ENCODE measurements at regions not wholly inside any gene's neighbourhood (a gene's known extent, or its start where the extent isn't known, plus 50 kb on each side); places are given as distances from the start of the nearest gene placed in this dataset.

DNA sequence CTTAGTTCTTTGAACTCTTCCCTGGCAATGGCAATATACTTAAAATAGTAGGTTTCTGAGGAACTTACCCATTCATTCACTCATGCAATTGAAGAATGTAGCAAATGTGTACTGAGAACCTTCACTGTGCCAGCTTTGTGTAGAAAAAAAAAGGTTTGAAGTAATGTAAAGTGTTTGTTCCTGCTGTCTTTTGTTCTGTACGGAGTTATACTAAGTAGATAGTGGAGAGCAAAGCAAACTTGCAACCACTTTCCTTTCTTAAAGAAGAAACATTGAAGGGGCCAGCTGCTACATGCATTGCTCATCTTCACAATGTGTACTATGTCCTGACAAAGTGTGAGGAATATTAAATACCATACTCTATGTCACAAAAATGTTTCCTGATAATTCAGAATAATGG, 68.9 kb upstream of the FREM2 start:
- Histone ChIP-seq H3K79me2 (ENCODE audit: insufficient read depth, low read length) (no peaks in the 10 kb centered on the region), H3K27ac (ENCODE audit: low read depth, low read length) (no peak overlapping the region), H3K4me1 (ENCODE audit: control insufficient read depth in 1 of 2, insufficient read depth in 2 of 2, low read length in 2 of 2) (no peaks in the 10 kb centered on the region), H4K20me1 (ENCODE audit: insufficient read depth) (no peaks in the 10 kb centered on the region), H3K9ac (ENCODE audit: low read length) (no peak overlapping the region), H3K9me2 (ENCODE audit: insufficient read depth) (no peaks in the 10 kb centered on the region), H3K4me2 (ENCODE audit: low read length) (no peak overlapping the region), H3K36me3 (ENCODE audit: control insufficient read depth in 1 of 2, insufficient read depth in 2 of 2, low read length in 2 of 2) (no peaks in the 10 kb centered on the region), H3K4me3 (replicated peaks in 1 of 2; ENCODE audit: low read depth in 1 of 2, low read length in 2 of 2) (no peak overlapping the region), H3K27me3 (ENCODE audit: insufficient read depth, low read length) (no peaks in the 10 kb centered on the region), H3K9me3 (ENCODE audit: control insufficient read depth in 1 of 2, insufficient read depth in 1 of 2, low read depth in 1 of 2, low read length in 2 of 2) (peaks cover 0 to 6% of the 10 kb centered on the region in 2 experiments; a peak in 1 of 4 replicates), H2AFZ (ENCODE audit: low read depth, low read length, poor library complexity, severe bottlenecking) (no peak overlapping the region)
- no TSS peak for BruUV-seq (replicated peaks)
- intact Hi-C loops (cut with micrococcal nuclease) = no loop called here
- ChIA-PET RAD21 (ENCODE audit: low non-redundant PET in 1 of 2, low total read pairs in 2 of 2, uncharacterized antibody in 2 of 2, unreplicated experiment in 2 of 2) (no interaction called here), CTCF (no interaction called here), POLR2A (no interaction called here)
- TF ChIP-seq CEBPB (IDR thresholded peaks at IDR 0.05; ENCODE audit: low read depth) = no peak
- TF ChIP-seq EZH2phosphoT487 (IDR thresholded peaks at IDR 0.05; ENCODE audit: borderline replicate concordance) = no peak
- no peak for TF ChIP-seq CBX3 (IDR thresholded peaks at IDR 0.05; ENCODE audit: low read depth)
- ATAC-seq (no peak), DNase-seq (ENCODE audit: low read depth, low spot score) (no peak)

DNA sequence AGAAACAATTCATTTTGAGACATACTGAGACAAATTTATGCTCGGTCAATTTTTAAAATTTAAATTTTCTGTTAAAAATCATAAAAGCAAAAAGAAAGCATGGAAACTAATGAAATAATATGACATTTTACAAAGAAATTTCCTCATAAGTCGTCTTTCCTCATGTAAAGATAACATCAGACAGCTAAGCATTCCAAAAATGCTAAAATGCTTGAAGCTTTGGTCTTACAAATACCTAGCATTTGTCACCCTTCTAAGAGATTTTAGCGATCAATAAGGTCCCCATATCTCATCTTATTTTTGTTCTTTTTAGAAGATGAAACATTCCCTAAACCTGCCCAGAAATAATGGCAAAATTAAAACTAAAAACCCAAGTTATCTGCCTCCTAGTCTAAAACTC, 68.5 kb upstream of the FREM2 start:
- ATAC-seq = no peak
- CTCF ChIA-PET = no interaction called here
- no peaks in the 10 kb centered on the region for H3K27me3 ChIP-seq (ENCODE audit: insufficient read depth, low read length)
- no peaks in the 10 kb centered on the region for H3K9me2 ChIP-seq (ENCODE audit: insufficient read depth)
- peaks cover 0 to 6% of the 10 kb centered on the region in 2 experiments; a peak in 1 of 4 replicates for H3K9me3 ChIP-seq (ENCODE audit: control insufficient read depth in 1 of 2, insufficient read depth in 1 of 2, low read depth in 1 of 2, low read length in 2 of 2)
- POLR2A ChIA-PET = no interaction called here
- BruUV-seq (replicated peaks) = no TSS peak
- DNase-seq (ENCODE audit: low read depth, low spot score) = no peak
- no peak overlapping the region for H3K4me3 ChIP-seq (replicated peaks in 1 of 2; ENCODE audit: low read depth in 1 of 2, low read length in 2 of 2)
- no peak overlapping the region for H3K9ac ChIP-seq (ENCODE audit: low read length)
- H3K4me1 ChIP-seq (ENCODE audit: control insufficient read depth in 1 of 2, insufficient read depth in 2 of 2, low read length in 2 of 2) = no peaks in the 10 kb centered on the region
- intact Hi-C loops (cut with micrococcal nuclease) = no loop called here
- H4K20me1 ChIP-seq (ENCODE audit: insufficient read depth) = no peaks in the 10 kb centered on the region
- RAD21 ChIA-PET (ENCODE audit: low non-redundant PET in 1 of 2, low total read pairs in 2 of 2, uncharacterized antibody in 2 of 2, unreplicated experiment in 2 of 2) = no interaction called here
- H3K36me3 ChIP-seq (ENCODE audit: control insufficient read depth in 1 of 2, insufficient read depth in 2 of 2, low read length in 2 of 2) = no peaks in the 10 kb centered on the region
- H3K79me2 ChIP-seq (ENCODE audit: insufficient read depth, low read length) = no peaks in the 10 kb centered on the region
- H3K27ac ChIP-seq (ENCODE audit: low read depth, low read length) = no peak overlapping the region
- no peak overlapping the region for H3K4me2 ChIP-seq (ENCODE audit: low read length)
- no peak overlapping the region for H2AFZ ChIP-seq (ENCODE audit: low read depth, low read length, poor library complexity, severe bottlenecking)
- TF ChIP-seq, protein P1, sequence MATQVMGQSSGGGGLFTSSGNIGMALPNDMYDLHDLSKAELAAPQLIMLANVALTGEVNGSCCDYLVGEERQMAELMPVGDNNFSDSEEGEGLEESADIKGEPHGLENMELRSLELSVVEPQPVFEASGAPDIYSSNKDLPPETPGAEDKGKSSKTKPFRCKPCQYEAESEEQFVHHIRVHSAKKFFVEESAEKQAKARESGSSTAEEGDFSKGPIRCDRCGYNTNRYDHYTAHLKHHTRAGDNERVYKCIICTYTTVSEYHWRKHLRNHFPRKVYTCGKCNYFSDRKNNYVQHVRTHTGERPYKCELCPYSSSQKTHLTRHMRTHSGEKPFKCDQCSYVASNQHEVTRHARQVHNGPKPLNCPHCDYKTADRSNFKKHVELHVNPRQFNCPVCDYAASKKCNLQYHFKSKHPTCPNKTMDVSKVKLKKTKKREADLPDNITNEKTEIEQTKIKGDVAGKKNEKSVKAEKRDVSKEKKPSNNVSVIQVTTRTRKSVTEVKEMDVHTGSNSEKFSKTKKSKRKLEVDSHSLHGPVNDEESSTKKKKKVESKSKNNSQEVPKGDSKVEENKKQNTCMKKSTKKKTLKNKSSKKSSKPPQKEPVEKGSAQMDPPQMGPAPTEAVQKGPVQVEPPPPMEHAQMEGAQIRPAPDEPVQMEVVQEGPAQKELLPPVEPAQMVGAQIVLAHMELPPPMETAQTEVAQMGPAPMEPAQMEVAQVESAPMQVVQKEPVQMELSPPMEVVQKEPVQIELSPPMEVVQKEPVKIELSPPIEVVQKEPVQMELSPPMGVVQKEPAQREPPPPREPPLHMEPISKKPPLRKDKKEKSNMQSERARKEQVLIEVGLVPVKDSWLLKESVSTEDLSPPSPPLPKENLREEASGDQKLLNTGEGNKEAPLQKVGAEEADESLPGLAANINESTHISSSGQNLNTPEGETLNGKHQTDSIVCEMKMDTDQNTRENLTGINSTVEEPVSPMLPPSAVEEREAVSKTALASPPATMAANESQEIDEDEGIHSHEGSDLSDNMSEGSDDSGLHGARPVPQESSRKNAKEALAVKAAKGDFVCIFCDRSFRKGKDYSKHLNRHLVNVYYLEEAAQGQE (IDR thresholded peaks at IDR 0.05; ENCODE audit: low read depth) = no peak
- TF ChIP-seq CBX3 (IDR thresholded peaks at IDR 0.05; ENCODE audit: low read depth) = no peak
- TF ChIP-seq ZFX (IDR thresholded peaks at IDR 0.05) = no peak
- TF ChIP-seq, protein P2, sequence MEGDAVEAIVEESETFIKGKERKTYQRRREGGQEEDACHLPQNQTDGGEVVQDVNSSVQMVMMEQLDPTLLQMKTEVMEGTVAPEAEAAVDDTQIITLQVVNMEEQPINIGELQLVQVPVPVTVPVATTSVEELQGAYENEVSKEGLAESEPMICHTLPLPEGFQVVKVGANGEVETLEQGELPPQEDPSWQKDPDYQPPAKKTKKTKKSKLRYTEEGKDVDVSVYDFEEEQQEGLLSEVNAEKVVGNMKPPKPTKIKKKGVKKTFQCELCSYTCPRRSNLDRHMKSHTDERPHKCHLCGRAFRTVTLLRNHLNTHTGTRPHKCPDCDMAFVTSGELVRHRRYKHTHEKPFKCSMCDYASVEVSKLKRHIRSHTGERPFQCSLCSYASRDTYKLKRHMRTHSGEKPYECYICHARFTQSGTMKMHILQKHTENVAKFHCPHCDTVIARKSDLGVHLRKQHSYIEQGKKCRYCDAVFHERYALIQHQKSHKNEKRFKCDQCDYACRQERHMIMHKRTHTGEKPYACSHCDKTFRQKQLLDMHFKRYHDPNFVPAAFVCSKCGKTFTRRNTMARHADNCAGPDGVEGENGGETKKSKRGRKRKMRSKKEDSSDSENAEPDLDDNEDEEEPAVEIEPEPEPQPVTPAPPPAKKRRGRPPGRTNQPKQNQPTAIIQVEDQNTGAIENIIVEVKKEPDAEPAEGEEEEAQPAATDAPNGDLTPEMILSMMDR (IDR thresholded peaks at IDR 0.05 in 2 of 3, conservative IDR thresholded peaks at IDR 0.05 in 1 of 3; ENCODE audit: borderline replicate concordance in 1 of 3, insufficient read depth in 1 of 3, low read depth in 2 of 3, low read length in 2 of 3) = no peak
- TF ChIP-seq ZBTB33 (IDR thresholded peaks at IDR 0.05; ENCODE audit: extremely low read depth, insufficient replicate concordance, low read length) = no peak
- no peak for TF ChIP-seq TCF7L2 (IDR thresholded peaks at IDR 0.05; ENCODE audit: borderline replicate concordance, extremely low read depth, insufficient read depth, insufficient read length)
- no peak for TF ChIP-seq ZNF274 (IDR thresholded peaks at IDR 0.05; ENCODE audit: low read depth, low read length)
- TF ChIP-seq EGR1 (IDR thresholded peaks at IDR 0.05; ENCODE audit: low read depth) = no peak
- no peak for TF ChIP-seq SRF (IDR thresholded peaks at IDR 0.05; ENCODE audit: low read depth)
- no peak for TF ChIP-seq EZH2phosphoT487 (IDR thresholded peaks at IDR 0.05; ENCODE audit: borderline replicate concordance)
- TF ChIP-seq, protein P3, sequence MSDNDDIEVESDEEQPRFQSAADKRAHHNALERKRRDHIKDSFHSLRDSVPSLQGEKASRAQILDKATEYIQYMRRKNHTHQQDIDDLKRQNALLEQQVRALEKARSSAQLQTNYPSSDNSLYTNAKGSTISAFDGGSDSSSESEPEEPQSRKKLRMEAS (IDR thresholded peaks at IDR 0.05) = no peak

All from HCT116 (cell line).